ENCODE measurements at regions not wholly inside any gene's neighbourhood (a gene's known extent, or its start where the extent isn't known, plus 50 kb on each side); places are given as distances from the start of the nearest gene placed in this dataset.

GRCh38 chr4:11179796-11180195 is 248.9 kb downstream of the HS3ST1 start:
- no peaks in the 10 kb centered on the region for H3K9me3 ChIP-seq (replicated peaks)
- DNase-seq = no peak
- no peaks in the 10 kb centered on the region for H3K36me3 ChIP-seq
- peaks cover 4% of the 10 kb centered on the region for H3K27me3 ChIP-seq (ENCODE audit: low read depth)
- TF ChIP-seq CTCF (IDR thresholded peaks at IDR 0.05; ENCODE audit: borderline replicate concordance) = no peak
- intact Hi-C loops (cut with micrococcal nuclease) = no loop called here
- H3K27ac ChIP-seq (replicated peaks) = no peak overlapping the region
- H3K4me1 ChIP-seq = no peaks in the 10 kb centered on the region
- no peak overlapping the region for H3K4me3 ChIP-seq

GRCh38 chr4:11178433-11178832 is 250.3 kb downstream of the HS3ST1 start:
- no peak for TF ChIP-seq CTCF (IDR thresholded peaks at IDR 0.05; ENCODE audit: borderline replicate concordance)
- no peak overlapping the region for H3K27ac ChIP-seq (replicated peaks)
- H3K36me3 ChIP-seq = no peaks in the 10 kb centered on the region
- DNase-seq = no peak
- H3K4me1 ChIP-seq = no peaks in the 10 kb centered on the region
- no peaks in the 10 kb centered on the region for H3K9me3 ChIP-seq (replicated peaks)
- peaks cover 4% of the 10 kb centered on the region for H3K27me3 ChIP-seq (ENCODE audit: low read depth)
- intact Hi-C loops (cut with micrococcal nuclease) = no loop called here
- no peak overlapping the region for H3K4me3 ChIP-seq

GRCh38 chr4:11175374-11175773 is 253.3 kb downstream of the HS3ST1 start:
- DNase-seq = no peak
- no peak for TF ChIP-seq CTCF (IDR thresholded peaks at IDR 0.05; ENCODE audit: borderline replicate concordance)
- Histone ChIP-seq H3K9me3 (replicated peaks) (no peaks in the 10 kb centered on the region), H3K36me3 (no peaks in the 10 kb centered on the region), H3K4me3 (no peak overlapping the region), H3K27me3 (ENCODE audit: low read depth) (peaks cover 4% of the 10 kb centered on the region), H3K4me1 (no peaks in the 10 kb centered on the region), H3K27ac (replicated peaks) (no peak overlapping the region)
- intact Hi-C loops (cut with micrococcal nuclease) = no loop called here

- Histone ChIP-seq H3K27ac (replicated peaks) (no peak overlapping the region), H3K4me3 (no peak overlapping the region), H3K4me1 (no peaks in the 10 kb centered on the region), H3K9me3 (replicated peaks) (no peaks in the 10 kb centered on the region), H3K36me3 (no peaks in the 10 kb centered on the region), H3K27me3 (ENCODE audit: low read depth) (no peaks in the 10 kb centered on the region)
- no peak for TF ChIP-seq CTCF (IDR thresholded peaks at IDR 0.05; ENCODE audit: borderline replicate concordance)
- DNase-seq = no peak
- intact Hi-C loops (cut with micrococcal nuclease) = no loop called here
Measured at GRCh38 chr4:11166606-11167005, 262.1 kb downstream of the HS3ST1 start.

- Histone ChIP-seq H3K9me3 (replicated peaks) (no peaks in the 10 kb centered on the region), H3K4me3 (no peak overlapping the region), H3K36me3 (no peaks in the 10 kb centered on the region), H3K27ac (replicated peaks) (no peak overlapping the region), H3K27me3 (ENCODE audit: low read depth) (no peaks in the 10 kb centered on the region), H3K4me1 (no peaks in the 10 kb centered on the region)
- no peak for DNase-seq
- intact Hi-C loops (cut with micrococcal nuclease) = no loop called here
- no peak for TF ChIP-seq CTCF (IDR thresholded peaks at IDR 0.05; ENCODE audit: borderline replicate concordance)
Measured at GRCh38 chr4:11166034-11166433, 262.7 kb downstream of the HS3ST1 start.

GRCh38 chr4:11165052-11165451 is 263.6 kb downstream of the HS3ST1 start:
- no peak for TF ChIP-seq CTCF (IDR thresholded peaks at IDR 0.05; ENCODE audit: borderline replicate concordance)
- Histone ChIP-seq H3K4me1 (no peaks in the 10 kb centered on the region), H3K27me3 (ENCODE audit: low read depth) (no peaks in the 10 kb centered on the region), H3K27ac (replicated peaks) (no peak overlapping the region), H3K9me3 (replicated peaks) (no peaks in the 10 kb centered on the region), H3K36me3 (no peaks in the 10 kb centered on the region), H3K4me3 (no peak overlapping the region)
- DNase-seq = no peak
- intact Hi-C loops (cut with micrococcal nuclease) = no loop called here
